Stimulated activated CD4-positive, alpha-beta T cell treated with anti-CD3 and anti-CD28 coated beads, Interleukin-4, amount 100 ng/mL, for 48 hours (primary cell): ENCODE measurements at regions not wholly inside any gene's neighbourhood (a gene's known extent, or its start where the extent isn't known, plus 50 kb on each side); places are given as distances from the start of the nearest gene placed in this dataset.

Source experiments
- DNase-seq, 2 donors: peaks; one replicate each; pipeline ENCODE4 v3.0.0-alpha.2; 2020; ENCODE audit warnings: low read depth in 2 of 2

- no peak for DNase-seq
Measured at GRCh38 chr17:74045608-74046280, 157.7 kb upstream of the RPL38 start.

- DNase-seq: no peak
Measured at GRCh38 chr17:74049167-74049966, 154.1 kb upstream of the RPL38 start.

- DNase-seq: no peak
Measured at GRCh38 chr17:74049967-74050458, 153.5 kb upstream of the RPL38 start.

- no peak for DNase-seq
Measured at GRCh38 chr17:74051348-74051747, 152.1 kb upstream of the RPL38 start.

DNA sequence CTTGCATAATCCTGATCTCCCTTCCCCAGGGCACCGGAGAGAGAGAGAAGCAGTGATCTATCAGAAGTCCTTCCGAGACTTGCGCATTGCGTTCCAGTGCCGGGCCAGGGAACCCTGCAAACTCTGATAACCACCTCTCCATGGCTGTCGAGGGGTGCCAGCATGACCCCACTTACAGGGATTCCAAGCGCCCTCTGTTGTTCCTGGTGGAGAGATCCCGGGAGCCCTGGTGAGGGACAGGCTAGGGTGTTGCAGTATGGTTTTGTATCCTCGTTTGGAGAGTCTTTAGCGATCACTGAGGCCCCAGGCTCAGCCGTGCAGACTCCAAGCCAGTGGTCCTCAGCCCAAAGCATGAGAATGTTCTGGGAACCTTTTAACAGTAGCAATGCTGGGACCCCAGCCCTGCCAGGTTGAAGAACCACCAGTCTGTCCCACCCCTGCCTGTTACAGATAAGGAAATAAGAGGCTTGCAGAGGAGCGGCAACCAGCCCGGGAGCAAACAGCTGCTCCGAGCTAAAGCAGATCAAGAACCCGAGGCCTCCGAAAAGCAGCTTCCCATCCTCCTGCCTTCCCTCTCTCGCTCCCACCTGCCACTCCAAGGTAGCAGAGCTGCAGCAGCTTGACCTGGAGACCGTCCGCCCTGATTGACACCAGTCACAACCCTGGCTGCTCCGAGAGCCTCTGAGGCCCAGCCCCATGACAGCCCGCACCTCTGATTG, 150.3 kb upstream of the RPL38 start:
- DNase-seq: no peak

DNA sequence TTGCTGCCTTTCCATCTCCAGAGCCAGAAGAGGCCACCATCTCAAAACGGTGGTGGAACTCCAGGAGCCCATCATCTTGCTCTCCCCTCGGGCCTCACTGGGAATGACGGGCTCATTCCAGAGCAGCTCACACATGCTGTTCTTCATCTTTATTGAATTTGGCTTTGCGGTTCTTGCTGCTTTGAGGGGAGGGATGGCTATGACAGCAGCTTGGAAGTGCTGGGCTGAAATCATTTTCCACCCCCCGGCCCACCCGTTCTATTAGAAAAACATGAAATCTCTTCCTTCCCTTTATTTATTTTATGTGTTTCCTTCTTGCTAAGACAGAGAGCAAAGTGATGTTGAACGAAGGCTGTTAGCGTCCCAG, 149.8 kb upstream of the RPL38 start:
- DNase-seq: no peak

GRCh38 chr17:74054249-74054648, 149.2 kb upstream of the RPL38 start:
- no peak for DNase-seq

DNA sequence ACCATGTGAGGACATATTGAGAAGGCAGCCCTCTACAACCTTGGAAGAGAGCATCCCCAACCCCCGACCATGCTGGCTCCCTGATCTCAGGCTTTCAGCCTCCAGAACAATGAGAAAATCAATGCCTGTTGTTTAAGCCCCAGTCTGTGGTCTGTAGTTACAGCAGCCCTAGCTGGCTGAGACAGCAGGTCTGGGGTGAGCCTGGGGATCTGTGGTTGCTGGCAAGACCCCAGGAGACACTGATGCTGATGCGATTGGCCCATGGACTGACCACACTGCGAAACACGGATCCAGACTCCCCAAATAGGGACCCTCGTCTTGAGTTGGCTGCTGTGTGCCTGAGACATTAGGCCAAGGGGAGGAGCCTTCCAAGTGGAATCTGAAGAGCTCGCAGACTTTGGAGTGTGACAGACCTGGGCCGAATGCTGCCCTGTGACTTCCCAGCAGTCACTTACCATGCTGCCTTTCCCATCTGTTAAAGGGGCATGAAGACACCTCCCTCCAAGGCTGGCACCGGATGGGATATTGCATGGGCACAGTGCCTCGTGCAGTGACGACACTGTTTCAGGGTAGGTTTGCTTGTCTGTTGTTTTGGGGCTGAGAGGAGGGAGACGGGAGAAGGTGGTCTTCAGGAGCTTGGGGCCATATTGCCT, 147.8 kb upstream of the RPL38 start:
- DNase-seq: no peak

- no peak for DNase-seq
Measured at GRCh38 chr17:74059479-74060240, 143.8 kb upstream of the RPL38 start.

DNA sequence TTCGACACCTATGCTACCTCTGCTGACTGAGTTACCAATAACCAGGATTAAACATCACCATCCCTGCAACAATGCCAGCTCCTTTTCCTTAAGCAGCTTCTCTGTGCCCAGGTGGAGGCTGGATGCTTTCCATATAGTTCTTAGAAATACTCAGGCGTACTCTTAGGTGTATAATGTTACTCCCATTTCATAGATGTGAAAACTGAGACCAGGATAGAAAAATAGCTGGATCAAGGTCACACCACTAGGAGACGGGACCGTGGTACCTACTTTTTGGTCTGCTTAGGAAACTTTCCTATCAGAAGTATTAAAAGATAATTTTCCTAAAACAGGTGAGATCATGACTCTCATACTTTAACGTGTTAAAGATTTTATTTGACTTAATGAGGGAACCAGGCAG, 141.7 kb upstream of the RPL38 start:
- DNase-seq: no peak

DNA sequence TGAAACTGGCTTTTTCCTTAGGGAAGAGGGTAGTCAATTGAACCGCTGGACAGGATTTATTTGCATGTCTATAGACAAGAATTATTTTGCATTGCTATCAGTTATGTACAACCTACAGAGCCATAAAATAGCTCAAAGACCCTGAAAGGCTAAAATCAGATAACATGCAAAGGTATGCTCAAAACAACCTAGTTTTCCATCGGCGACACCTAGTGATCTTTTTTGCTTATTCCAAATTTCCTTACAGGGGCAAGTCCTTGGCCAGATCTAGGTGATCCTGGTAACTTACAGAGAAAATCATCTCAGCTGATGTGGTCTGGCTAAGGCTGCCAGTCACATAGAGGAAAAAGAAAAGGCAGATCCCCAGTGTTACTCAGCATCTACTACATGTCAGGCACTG, 141.2 kb upstream of the RPL38 start:
- DNase-seq: no peak

GRCh38 chr17:74063439-74063838, 140.0 kb upstream of the RPL38 start:
- no peak for DNase-seq

DNA sequence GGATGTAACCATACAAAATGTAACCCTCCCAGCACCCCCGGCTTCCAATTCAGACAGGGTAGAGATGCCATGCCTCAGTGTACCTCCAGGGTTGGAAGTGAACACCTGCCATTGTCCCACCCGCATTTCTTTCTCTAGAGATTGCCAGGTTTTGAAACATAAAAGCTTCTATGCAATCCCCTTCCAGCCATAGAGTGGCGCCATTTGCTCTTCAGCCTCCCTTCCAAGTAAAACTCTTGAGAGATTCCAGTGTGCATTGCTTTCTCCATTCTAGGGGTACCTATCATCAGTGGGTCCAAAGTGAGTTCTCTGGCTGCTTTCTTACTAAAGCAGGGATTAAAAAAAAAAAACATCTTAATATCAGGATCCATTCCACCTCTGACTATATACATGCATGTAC, 133.1 kb upstream of the RPL38 start:
- no peak for DNase-seq

DNA sequence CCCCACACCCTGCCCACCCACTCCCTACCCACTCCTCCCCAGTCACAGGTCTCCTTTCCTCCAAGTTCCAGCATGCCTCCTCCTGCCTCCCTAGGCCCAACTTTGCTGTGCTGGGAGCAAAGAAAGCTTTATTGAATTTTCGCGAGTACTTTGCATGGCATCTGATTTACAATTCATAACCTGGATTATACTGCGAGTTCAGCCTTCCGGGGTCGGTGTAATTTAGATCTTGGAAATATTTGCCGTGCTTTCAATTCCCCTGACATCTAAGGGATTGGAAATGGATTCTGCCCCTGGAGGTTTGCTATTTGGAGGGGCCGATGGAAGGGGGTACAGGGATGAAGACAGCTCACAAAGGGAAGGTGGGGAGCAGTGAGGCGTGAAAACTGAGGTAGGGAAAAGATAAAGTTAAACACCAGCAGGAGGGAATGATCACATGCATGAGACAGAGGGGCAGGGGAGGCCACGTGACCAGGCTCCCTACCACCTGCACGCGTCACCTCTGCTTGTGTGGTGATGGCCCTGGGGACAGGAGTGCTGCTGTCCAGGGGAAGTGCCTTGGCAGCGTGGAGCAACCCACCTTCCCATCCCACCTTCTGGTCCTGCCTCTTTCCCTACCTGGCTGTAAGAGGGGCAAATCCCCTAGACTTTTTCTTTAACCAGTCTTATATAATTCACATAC, 132.3 kb upstream of the RPL38 start:
- no peak for DNase-seq

DNA sequence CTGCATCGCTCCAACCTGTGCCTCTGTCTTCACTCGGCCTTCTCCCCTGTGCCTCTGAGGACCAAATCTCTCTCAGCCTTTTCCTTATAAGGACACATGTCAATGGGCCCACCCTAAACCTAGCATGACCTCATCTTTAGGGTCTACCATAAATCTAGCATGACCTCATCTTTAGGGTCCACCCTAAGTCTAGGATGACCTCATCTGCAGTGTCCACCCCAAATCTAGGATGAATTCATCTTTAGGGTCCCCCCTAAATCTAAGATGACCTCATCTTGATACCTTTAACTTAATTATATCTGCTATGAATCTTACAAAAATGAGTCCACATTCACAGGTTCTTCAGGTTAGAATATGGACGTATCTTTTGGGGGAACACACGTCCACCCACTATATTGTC, 131.1 kb upstream of the RPL38 start:
- no peak for DNase-seq

GRCh38 chr17:74076446-74076845, 127.0 kb upstream of the RPL38 start:
- no peak for DNase-seq

DNA sequence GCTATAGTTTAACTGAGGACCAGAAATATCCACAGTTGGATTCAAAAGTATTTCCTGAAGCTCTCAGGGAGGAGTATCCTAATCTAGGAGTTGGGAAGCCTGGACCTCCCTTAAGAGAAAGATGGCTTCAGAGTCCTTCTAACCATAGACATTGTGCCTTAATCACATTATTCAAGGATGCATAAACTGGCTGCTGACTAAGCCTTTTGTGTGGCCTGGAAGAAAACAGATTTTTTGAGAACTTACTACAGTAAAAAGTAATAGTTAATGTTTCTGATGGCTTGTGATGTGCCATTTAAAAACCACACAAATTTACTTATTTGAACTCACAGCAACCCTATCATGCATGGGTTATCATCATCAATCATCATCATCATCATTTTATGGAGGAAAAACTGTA, 126.2 kb upstream of the RPL38 start:
- no peak for DNase-seq

DNA sequence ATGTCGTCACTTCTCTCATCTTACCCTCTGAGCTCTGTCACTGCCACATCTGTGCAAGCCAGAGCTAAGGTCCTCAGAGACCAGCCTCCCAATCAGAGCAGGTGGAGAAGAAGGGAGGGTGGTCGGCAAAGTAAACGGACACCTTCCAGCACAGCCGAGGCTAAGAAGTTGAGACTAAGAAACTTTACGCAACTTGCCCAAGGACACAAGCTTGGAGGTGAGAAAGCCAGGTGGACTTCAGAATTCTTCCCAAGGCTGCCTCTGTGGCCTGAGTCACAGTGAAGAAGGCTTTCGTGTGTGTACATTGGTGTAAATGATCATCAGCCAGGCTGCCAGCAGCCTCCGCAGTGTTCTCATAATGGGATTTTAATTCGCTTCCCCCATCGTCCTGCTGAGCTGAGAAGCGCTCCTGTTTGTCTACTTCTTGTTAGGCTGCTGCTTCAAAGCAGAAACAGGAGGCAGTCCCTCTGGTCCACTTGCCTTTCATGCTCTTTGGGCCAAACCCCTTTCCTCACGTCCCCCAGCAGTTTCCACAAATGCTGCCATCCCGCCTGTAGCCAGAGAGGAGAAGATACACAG, 125.0 kb upstream of the RPL38 start:
- no peak for DNase-seq

- DNase-seq: no peak
Measured at GRCh38 chr17:74079537-74080300, 123.8 kb upstream of the RPL38 start.
